H54 (cell line): ENCODE measurements at regions not wholly inside any gene's neighbourhood (a gene's known extent, or its start where the extent isn't known, plus 50 kb on each side); places are given as distances from the start of the nearest gene placed in this dataset.

ENCODE experiments used
- DNase-seq: peaks from one replicate; pipeline ENCODE4 v3.0.0; 2011; ENCODE audit warnings: low spot score, mixed read lengths; ENCODE audit not compliant: insufficient read length
- FAIRE-seq: peaks from 3 replicates; lab custom pipeline; 2011; peaks lifted over from hg19 to GRCh38; lab: Jason Lieb, UNC
- POLR2A ChIP-seq: IDR thresholded peaks from 2 replicates; pipeline ENCODE4 v1.6.1; 2011; ENCODE audit warnings: low read depth, mild to moderate bottlenecking, low read length

DNA sequence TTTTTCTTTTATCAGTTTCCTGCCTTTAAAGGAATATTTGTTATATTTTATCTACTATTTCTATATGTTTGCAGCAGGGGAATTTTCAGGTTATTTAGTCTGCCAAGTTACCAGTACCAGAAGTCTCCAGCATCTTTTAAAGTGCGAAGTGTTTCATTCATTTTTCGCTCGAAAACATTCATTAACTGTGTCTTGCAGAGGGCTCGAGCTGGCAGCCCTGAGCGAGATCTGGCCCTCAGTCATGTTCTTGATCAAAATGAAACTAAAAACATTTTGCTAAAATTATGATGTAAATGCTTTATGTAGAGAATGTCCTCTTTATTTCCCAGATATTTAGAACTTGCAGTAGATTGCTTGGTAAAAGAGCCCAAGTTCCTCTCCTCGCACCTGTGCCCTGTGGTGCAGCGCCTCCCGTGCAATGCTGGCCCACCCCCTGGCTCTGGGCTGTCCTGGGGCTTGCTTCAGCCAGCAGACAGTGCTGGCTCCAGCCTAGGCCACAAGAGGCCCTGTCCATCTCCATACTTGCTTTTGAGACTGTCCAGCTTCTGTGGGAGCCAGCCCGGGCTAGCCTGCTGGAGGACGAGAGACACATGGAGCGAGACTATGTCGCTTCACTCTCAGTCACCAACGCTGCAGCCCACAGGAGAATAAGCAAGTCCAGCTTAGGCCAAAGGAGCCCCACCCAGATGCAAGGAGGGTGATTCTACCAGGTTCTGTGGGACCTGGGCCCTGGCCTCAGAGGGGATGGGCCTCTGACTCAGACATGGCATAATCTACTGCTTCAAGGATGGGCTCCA, 71.9 kb upstream of the PRR23E start:
- FAIRE-seq (no peak), DNase-seq (no peak)
- TF ChIP-seq POLR2A, result no peak

GRCh38 chr3:127121885-127122284, 71.0 kb upstream of the PRR23E start:
- TF ChIP-seq POLR2A, result no peak
- DNase-seq (no peak), FAIRE-seq (no peak)

DNA sequence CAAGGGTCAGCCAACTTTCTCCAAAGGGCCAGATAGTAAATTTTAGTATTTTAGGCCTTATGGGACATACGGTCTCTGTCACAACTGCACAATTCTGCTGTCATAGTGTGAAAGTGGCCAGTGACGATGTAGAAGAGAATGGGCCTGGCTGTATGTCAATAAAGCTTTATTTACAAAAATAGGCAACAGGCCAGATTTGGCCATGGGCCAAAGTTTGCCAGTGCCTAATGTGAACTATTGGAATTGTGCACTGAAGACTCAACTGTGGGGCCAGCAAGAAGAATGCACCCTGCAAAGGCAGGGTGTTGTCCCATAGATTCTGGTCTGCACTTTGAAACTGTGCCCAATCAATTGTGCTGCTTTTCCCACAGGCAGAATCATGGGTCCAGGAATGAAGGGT, 69.4 kb upstream of the PRR23E start:
- FAIRE-seq, result no peak
- no peak for TF ChIP-seq POLR2A
- DNase-seq, result no peak

- DNase-seq (no peak), FAIRE-seq (no peak)
- TF ChIP-seq POLR2A, result no peak
These were observed 68.8 kb upstream of the PRR23E start for GRCh38 chr3:127124120-127124519.

DNA sequence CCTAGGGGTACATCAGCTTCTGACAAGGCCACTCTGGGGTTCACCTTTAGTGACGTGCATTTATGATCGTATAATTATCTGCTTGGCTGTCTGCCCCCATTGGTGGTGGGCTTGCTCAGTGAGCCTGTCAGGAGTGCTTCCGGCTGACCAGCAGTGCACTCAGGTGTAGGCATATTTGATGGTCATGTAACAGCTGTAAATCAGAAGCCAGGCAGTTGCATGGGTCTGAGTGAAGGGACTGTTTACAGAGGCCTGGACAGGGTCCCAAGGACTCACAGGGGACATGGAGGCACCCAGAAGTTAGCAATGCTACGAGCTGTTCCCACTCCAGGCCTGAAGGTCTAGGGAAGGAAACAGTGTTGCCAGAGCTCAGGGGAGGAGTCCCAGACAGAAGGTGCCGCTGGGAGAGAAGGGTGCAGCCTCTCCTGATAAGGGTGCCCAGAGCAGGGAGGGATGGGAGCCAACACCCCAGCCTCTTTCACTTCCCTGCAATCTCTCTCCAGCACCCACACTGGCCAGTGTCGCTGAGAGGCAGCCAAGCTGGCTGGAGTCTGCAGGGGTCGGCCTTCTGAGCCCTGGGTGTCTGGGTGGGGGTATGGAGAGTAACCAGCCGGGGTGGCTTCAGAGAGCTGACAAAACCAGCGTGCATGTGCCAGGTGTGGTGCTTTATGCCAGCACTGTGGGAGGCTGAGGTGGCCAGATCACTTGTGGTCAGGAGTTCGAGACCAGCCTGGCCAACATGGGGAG, 61.3 kb upstream of the PRR23E start:
- DNase-seq, result no peak
- FAIRE-seq, result no peak
- TF ChIP-seq POLR2A, result no peak

- no peak for TF ChIP-seq POLR2A
- FAIRE-seq, result no peak
- no peak for DNase-seq
These were observed 60.1 kb upstream of the PRR23E start for GRCh38 chr3:127132876-127133275.

DNA sequence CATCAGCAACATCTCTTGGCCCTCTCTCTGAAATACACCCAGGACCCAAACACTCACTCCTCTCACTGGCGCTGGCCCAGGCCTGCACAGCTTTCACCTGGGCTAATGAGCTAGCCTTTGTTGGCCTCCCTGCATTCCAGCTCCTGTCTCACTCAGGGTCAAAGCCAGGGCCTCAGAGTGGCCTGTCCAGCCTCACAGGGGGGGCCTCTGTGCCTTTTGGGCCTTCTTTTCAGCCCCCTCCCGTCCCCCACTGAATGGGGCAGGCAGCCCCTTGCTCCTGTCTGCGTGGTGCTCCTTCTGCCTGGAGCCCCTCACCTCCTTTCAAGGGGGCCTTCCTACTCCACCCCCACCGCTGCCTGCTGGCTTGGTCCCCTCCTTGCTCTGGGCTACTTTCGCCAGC, 59.0 kb upstream of the PRR23E start:
- DNase-seq, result no peak
- FAIRE-seq, result no peak
- no peak for TF ChIP-seq POLR2A

DNA sequence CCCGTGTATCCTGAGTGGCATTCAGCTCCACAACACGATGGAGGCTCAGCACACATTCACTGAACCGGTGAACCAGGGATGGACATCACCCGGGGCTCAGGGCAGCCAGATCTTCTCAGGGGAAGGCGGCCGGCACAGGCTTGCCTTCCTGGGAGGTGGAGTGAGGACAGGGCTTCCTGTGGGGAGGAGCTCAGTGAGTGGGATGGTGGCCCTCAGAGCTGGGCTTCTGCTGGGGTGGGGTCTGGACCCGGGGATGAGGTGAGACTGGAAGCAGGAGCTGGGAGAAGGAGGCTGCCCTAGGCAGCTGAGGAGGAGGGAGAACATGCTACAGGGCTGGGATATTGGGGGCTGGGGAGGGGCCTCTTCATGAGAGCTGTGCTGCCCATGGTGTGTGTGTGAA, 58.5 kb upstream of the PRR23E start:
- no peak for TF ChIP-seq POLR2A
- DNase-seq (no peak), FAIRE-seq (no peak)

DNA sequence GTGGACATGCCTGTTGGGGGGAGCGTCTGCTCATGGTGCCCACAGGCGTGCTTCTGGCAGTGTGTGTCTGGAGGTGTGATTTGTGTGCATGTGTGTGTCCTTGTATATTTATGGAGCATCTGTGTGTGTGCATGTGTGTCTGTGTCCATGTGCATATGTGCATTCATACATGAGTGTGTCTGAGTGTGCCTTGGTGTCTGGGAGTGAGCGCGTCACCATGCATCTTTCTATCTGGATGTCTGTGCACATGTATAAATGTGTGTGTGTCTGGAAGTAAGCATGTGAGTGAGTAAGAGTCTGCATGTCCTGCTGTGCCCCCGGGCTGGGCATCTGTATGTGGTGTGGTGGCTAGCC, 58.1 kb upstream of the PRR23E start:
- no peak for TF ChIP-seq POLR2A
- DNase-seq (no peak), FAIRE-seq (no peak)

DNA sequence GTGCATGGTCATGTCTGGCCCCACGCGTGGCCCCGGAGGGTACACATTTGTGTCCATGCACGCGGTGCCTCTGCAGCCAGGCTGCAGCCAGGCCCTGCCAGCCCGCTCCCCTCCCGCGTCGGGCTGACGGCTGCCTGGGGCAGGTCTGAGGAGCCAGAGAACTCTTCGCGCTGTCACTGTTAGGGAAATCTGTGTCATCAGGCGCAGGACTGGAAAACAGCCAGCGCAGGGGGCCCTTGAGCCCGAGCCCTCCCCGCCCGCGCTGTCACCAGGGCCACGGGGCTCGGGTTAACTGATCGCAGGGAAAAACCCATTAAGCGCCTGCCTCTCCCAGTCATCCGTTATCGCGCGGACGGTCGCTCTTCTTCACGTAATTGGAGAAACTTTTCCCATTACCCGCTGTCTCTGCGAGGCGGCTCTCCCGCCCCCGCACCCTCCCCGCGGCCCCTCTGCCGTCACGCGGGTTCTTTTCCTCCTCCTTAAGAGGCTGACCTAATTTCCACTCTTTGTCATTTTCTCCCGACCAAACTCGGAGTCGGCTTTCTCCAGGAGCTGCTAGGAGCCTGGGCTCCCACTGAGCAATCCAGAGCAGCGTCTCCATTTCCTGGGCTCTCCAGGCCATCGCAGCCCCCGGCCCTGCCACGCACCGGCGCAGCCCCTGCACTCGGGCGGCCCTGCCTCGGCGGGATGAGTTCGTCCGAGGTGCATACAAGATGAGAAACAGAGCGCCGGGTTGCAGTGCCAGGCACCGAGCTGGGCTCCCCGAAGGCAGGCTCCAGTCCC, 57.5 kb upstream of the PRR23E start:
- DNase-seq (no peak), FAIRE-seq (no peak)
- TF ChIP-seq POLR2A, result no peak

DNA sequence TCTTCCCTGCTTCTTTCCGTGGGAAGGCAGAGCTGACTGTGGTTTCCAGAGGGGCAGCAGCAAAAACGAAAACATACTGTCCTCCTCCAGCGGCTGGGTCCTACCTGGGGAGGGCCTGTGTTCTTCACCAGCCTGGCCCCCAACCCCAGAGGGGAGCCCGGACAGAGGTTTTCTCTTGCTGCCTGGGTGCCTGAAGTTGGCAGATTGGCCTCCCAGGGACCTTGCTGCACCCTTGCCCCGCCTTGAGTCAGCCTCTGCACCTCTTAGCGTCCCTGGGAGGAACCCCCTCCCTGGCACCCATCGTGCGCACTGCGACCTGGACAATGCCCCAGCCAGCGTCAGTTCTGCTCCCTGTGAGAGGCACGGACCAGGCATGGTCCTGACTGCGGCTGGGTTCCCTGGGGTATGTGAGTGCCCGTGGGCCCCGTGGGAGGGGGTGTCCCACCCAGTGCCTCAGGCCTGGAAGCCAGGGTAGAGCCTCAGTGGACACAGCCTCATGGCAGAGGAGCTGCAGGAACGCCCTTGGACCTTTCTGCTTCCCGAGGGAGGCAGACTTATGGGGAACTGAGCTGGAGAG, 56.8 kb upstream of the PRR23E start:
- no peak for TF ChIP-seq POLR2A
- DNase-seq, result no peak
- FAIRE-seq, result no peak

GRCh38 chr3:127136706-127137105, 56.2 kb upstream of the PRR23E start:
- no peak for TF ChIP-seq POLR2A
- FAIRE-seq (no peak), DNase-seq (no peak)

DNA sequence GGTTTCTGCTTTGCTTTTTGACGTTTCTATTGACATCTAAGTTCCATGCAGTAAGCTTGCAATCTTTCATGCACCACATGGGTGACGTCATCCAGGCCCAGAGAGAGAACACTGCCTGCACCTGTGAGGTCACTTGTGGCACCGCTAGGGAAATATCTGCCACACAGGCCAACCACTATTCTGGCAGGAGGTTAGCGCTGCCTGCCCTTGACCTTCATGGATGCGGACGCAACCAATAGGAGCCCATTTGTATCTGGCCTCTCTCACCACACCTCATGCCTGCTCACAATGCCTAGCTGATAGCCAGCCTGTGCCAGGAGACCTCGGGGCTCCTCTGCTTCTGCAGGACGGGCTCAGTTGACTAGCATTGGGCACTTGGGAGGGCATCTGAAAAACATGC, 55.8 kb upstream of the PRR23E start:
- no peak for DNase-seq
- TF ChIP-seq POLR2A, result no peak
- no peak for FAIRE-seq
